A549 (cell line): ENCODE measurements at regions not wholly inside any gene's neighbourhood (a gene's known extent, or its start where the extent isn't known, plus 50 kb on each side); places are given as distances from the start of the nearest gene placed in this dataset.

Source experiments
- BHLHE40 ChIP-seq: IDR thresholded peaks from 2 replicates; pipeline ENCODE4 v1.6.1; 2012; ENCODE audit warnings: low read depth, low read length, inconsistent platforms
- CTCF ChIP-seq: fragments of >200 bp; sonication (Bioruptor Twin); formaldehyde crosslinking; IDR thresholded peaks from 3 replicates; pipeline ENCODE4 v1.5.1; 2016
- EP300 ChIP-seq, 2 experiments: fragments of >200 bp; sonication (Bioruptor Twin); formaldehyde crosslinking; IDR thresholded peaks; 2 replicates in 1 of 2; 3 replicates in 1 of 2; pipeline ENCODE4 v1.6.1; 2016 to 2017
- ESRRA ChIP-seq: fragments of 150-350 bp; IDR thresholded peaks from 2 replicates; pipeline ENCODE4 v1.6.1; 2014; ENCODE audit warnings: mild to moderate bottlenecking, low read length, borderline replicate concordance
- KDM5A ChIP-seq: fragments of 200-600 bp; sonication (generic); IDR thresholded peaks from 2 replicates; pipeline ENCODE4 v1.6.1; 2016; ENCODE audit warnings: antibody characterized with exemption, mild to moderate bottlenecking
- MAZ ChIP-seq: fragments of 150-350 bp; IDR thresholded peaks from 2 replicates; pipeline ENCODE4 v1.6.1; 2014; ENCODE audit warnings: antibody characterized with exemption, low read depth, low read length, borderline replicate concordance
- POLR2A ChIP-seq: IDR thresholded peaks from 2 replicates; pipeline ENCODE4 v1.6.1; 2012; ENCODE audit warnings: mild to moderate bottlenecking, low read length
- REST ChIP-seq: fragments of 200-600 bp; sonication (generic); IDR thresholded peaks from 2 replicates; pipeline ENCODE4 v1.6.1; 2016; ENCODE audit warnings: antibody characterized with exemption, mild to moderate bottlenecking, moderate library complexity
- USF2 ChIP-seq: fragments of 450-650 bp; IDR thresholded peaks from 2 replicates; pipeline ENCODE4 v1.6.1; 2014; ENCODE audit warnings: antibody characterized with exemption

- no peak for TF ChIP-seq CTCF
- no peak for TF ChIP-seq EP300 (IDR thresholded peaks at IDR 0.05)
- no peak for TF ChIP-seq BHLHE40
- no peak for TF ChIP-seq KDM5A
- TF ChIP-seq USF2: no peak
- TF ChIP-seq REST: no peak
- TF ChIP-seq MAZ: no peak
- TF ChIP-seq POLR2A: no peak
- TF ChIP-seq ESRRA: no peak
Observed at GRCh38 chr4:104166749-104167148, 327.9 kb downstream of the CXXC4 start.
